HEK293 (cell line): ENCODE measurements at regions not wholly inside any gene's neighbourhood (a gene's known extent, or its start where the extent isn't known, plus 50 kb on each side); places are given as distances from the start of the nearest gene placed in this dataset.

Source experiments
- CTCF ChIA-PET: fragments of 350-600 bp; formaldehyde crosslinking; extraction: SDS; loops from one replicate; lab custom pipeline; 2021; ENCODE audit warnings: antibody characterized with exemption; lab: Yijun Ruan, JAX
- POLR2A ChIA-PET: fragments of 300-600 bp; formaldehyde crosslinking; extraction: SDS; loops from one replicate; lab custom pipeline; 2020; ENCODE audit warnings: antibody characterized with exemption, inconsistent platforms; lab: Yijun Ruan, JAX
- H3K27ac ChIP-seq: fragments of 200-500 bp; sonication (Bioruptor generic); 2 replicates; pipeline ENCODE4 v1.5.1; 2014; ENCODE audit warnings: low read depth, low read length, control low read depth, inconsistent platforms; ENCODE audit errors: extremely low read depth
- H3K36me3 ChIP-seq, 2 experiments: fragments of 200-500 bp in 1 of 2; sonication (Bioruptor generic) in 1 of 2; 1 replicate in 1 of 2; 2 replicates in 1 of 2; pipeline ENCODE4 v1.5.1; 2014 to 2017; ENCODE audit warnings: inconsistent platforms in 2 of 2, low read length in 2 of 2; ENCODE audit not compliant: control insufficient read depth in 2 of 2, insufficient read depth in 1 of 2
- H3K4me1 ChIP-seq: fragments of 200-500 bp; sonication (Bioruptor generic); 2 replicates; pipeline ENCODE4 v1.5.1; 2014; ENCODE audit warnings: mild to moderate bottlenecking, low read length, inconsistent platforms; ENCODE audit not compliant: control insufficient read depth, insufficient read depth
- H3K4me3 ChIP-seq: 2 replicates; pipeline ENCODE4 v1.5.1; 2011; ENCODE audit warnings: low read depth, mild to moderate bottlenecking, control low read depth, low read length, moderate library complexity
- H3K9me3 ChIP-seq: fragments of 200-500 bp; sonication (Bioruptor generic); 2 replicates; pipeline ENCODE4 v1.5.1; 2014; ENCODE audit warnings: low read depth, low read length, inconsistent platforms; ENCODE audit not compliant: control insufficient read depth, insufficient read depth
- AEBP2 ChIP-seq: fragments of 450-650 bp; formaldehyde crosslinking; IDR thresholded peaks from 2 replicates; pipeline ENCODE4 v1.5.1; 2016; ENCODE audit warnings: missing biosample characterization, missing genetic modification characterization, borderline replicate concordance
- BCL11A ChIP-seq: fragments of 450-650 bp; formaldehyde crosslinking; IDR thresholded peaks from 2 replicates; pipeline ENCODE4 v1.5.1; 2016; ENCODE audit warnings: low read depth, missing biosample characterization, missing genetic modification characterization
- BCL11B ChIP-seq: fragments of 450-650 bp; formaldehyde crosslinking; IDR thresholded peaks from 2 replicates; pipeline ENCODE4 v1.5.1; 2016; ENCODE audit warnings: low read depth, missing biosample characterization, missing genetic modification characterization
- GFI1B ChIP-seq: fragments of 450-650 bp; formaldehyde crosslinking; IDR thresholded peaks from 2 replicates; pipeline ENCODE4 v1.5.1; 2016; ENCODE audit warnings: missing biosample characterization, missing genetic modification characterization
- HOXA7 ChIP-seq: sonication (generic); formaldehyde crosslinking; IDR thresholded peaks from 2 replicates; pipeline ENCODE4 v1.8.1; 2022; ENCODE audit warnings: missing genetic modification reagents, borderline replicate concordance
- KLF8 ChIP-seq: fragments of 450-650 bp; formaldehyde crosslinking; IDR thresholded peaks from 2 replicates; pipeline ENCODE4 v1.5.1; 2016; ENCODE audit warnings: missing biosample characterization, missing genetic modification characterization
- OSR2 ChIP-seq: fragments of 450-650 bp; formaldehyde crosslinking; IDR thresholded peaks from 2 replicates; pipeline ENCODE4 v1.5.1; 2016; ENCODE audit warnings: missing biosample characterization, missing genetic modification characterization
- OVOL3 ChIP-seq: fragments of 450-650 bp; formaldehyde crosslinking; IDR thresholded peaks from 2 replicates; pipeline ENCODE4 v1.5.1; 2016; ENCODE audit warnings: missing biosample characterization, missing genetic modification characterization
- PRDM1 ChIP-seq: fragments of 450-650 bp; formaldehyde crosslinking; IDR thresholded peaks from 2 replicates; pipeline ENCODE4; 2016; ENCODE audit warnings: missing biosample characterization, missing genetic modification characterization
- PRDM4 ChIP-seq: fragments of 450-650 bp; formaldehyde crosslinking; IDR thresholded peaks from 2 replicates; pipeline ENCODE4 v1.5.1; 2017; ENCODE audit warnings: missing biosample characterization, missing genetic modification characterization
- SCRT2 ChIP-seq: fragments of 450-650 bp; formaldehyde crosslinking; IDR thresholded peaks from 2 replicates; pipeline ENCODE4 v1.5.1; 2016; ENCODE audit warnings: missing biosample characterization, missing genetic modification characterization
- ZBTB17 ChIP-seq: fragments of 450-650 bp; formaldehyde crosslinking; IDR thresholded peaks from 2 replicates; pipeline ENCODE4 v1.5.1; 2016; ENCODE audit warnings: missing biosample characterization, missing genetic modification characterization
- ZNF175 ChIP-seq: fragments of 450-650 bp; formaldehyde crosslinking; IDR thresholded peaks from 2 replicates; pipeline ENCODE4 v1.5.1; 2016; ENCODE audit warnings: missing biosample characterization, missing genetic modification characterization
- ZNF202 ChIP-seq: fragments of 450-650 bp; formaldehyde crosslinking; IDR thresholded peaks from 2 replicates; pipeline ENCODE4 v1.5.1; 2016; ENCODE audit warnings: missing biosample characterization, missing genetic modification characterization, borderline replicate concordance
- ZNF211 ChIP-seq: fragments of 450-650 bp; formaldehyde crosslinking; IDR thresholded peaks from 2 replicates; pipeline ENCODE4 v1.5.1; 2016; ENCODE audit warnings: low read depth, missing biosample characterization, missing genetic modification characterization
- ZNF221 ChIP-seq: fragments of 450-650 bp; formaldehyde crosslinking; IDR thresholded peaks from 2 replicates; pipeline ENCODE4 v1.5.1; 2017; ENCODE audit warnings: missing biosample characterization, missing genetic modification characterization, borderline replicate concordance
- ZNF311 ChIP-seq: fragments of 450-650 bp; formaldehyde crosslinking; IDR thresholded peaks from 2 replicates; pipeline ENCODE4 v1.5.1; 2017; ENCODE audit warnings: missing biosample characterization, missing genetic modification characterization, borderline replicate concordance
- ZNF426 ChIP-seq: fragments of 450-650 bp; formaldehyde crosslinking; IDR thresholded peaks from 2 replicates; pipeline ENCODE4 v1.5.1; 2017; ENCODE audit warnings: missing biosample characterization, missing genetic modification characterization, mild to moderate bottlenecking, inconsistent platforms, moderate library complexity
- ZNF621 ChIP-seq: fragments of 450-650 bp; formaldehyde crosslinking; IDR thresholded peaks from 2 replicates; pipeline ENCODE4 v1.5.1; 2017; ENCODE audit warnings: missing biosample characterization, missing genetic modification characterization
- ZNF639 ChIP-seq: fragments of 450-650 bp; formaldehyde crosslinking; IDR thresholded peaks from 2 replicates; pipeline ENCODE4 v1.5.1; 2016; ENCODE audit warnings: missing biosample characterization, missing genetic modification characterization
- ZNF654 ChIP-seq: fragments of 450-650 bp; formaldehyde crosslinking; IDR thresholded peaks from 2 replicates; pipeline ENCODE4 v1.5.1; 2016; ENCODE audit warnings: low read depth, missing biosample characterization, missing genetic modification characterization
- ZSCAN18 ChIP-seq: fragments of 450-650 bp; formaldehyde crosslinking; IDR thresholded peaks from 2 replicates; pipeline ENCODE4 v1.5.1; 2016; ENCODE audit warnings: missing biosample characterization, missing genetic modification characterization
- ZSCAN4 ChIP-seq: fragments of 450-650 bp; formaldehyde crosslinking; IDR thresholded peaks from 2 replicates; pipeline ENCODE4 v1.5.1; 2017; ENCODE audit warnings: missing biosample characterization, missing genetic modification characterization
- ZXDB ChIP-seq: fragments of 450-650 bp; formaldehyde crosslinking; IDR thresholded peaks from 2 replicates; pipeline ENCODE4 v1.5.1; 2016; ENCODE audit warnings: missing biosample characterization, missing genetic modification characterization

- ChIA-PET POLR2A (no interaction called here), CTCF (no interaction called here)
- H3K9me3 ChIP-seq, result no peaks in the 10 kb centered on the region
- H3K4me3 ChIP-seq, result no peak overlapping the region
- H3K27ac ChIP-seq, result no peak overlapping the region
- no peaks in the 10 kb centered on the region for H3K36me3 ChIP-seq
- H3K4me1 ChIP-seq, result no peaks in the 10 kb centered on the region
- TF ChIP-seq ZNF311, result no peak
- TF ChIP-seq ZNF621 (tag by site-specific recombination), result no peak
- TF ChIP-seq ZNF221 (tag by site-specific recombination), result no peak
- TF ChIP-seq ZNF426 (tag by site-specific recombination), result no peak
- TF ChIP-seq ZNF639 (tag by site-specific recombination), result no peak
- no peak for TF ChIP-seq ZXDB
- no peak for TF ChIP-seq ZNF175
- no peak for TF ChIP-seq KLF8 (tag by site-specific recombination)
- TF ChIP-seq OVOL3 (tag by site-specific recombination), result no peak
- TF ChIP-seq PRDM1 (tag by site-specific recombination), result no peak
- TF ChIP-seq ZBTB17 (tag by site-specific recombination), result no peak
Measured at GRCh38 chr10:56123247-56123646, 237.8 kb downstream of the ZWINT start.

GRCh38 chr10:56116684-56117083 is 244.4 kb downstream of the ZWINT start:
- Histone ChIP-seq H3K36me3 (no peaks in the 10 kb centered on the region), H3K27ac (no peak overlapping the region), H3K4me1 (no peaks in the 10 kb centered on the region), H3K4me3 (no peak overlapping the region), H3K9me3 (no peaks in the 10 kb centered on the region)
- POLR2A ChIA-PET, result no interaction called here
- TF ChIP-seq ZNF202 (tag by site-specific recombination), result no peak
- TF ChIP-seq PRDM4 (tag by site-specific recombination), result no peak
- peak; percentile 32; the same call in 1 of the 2 replicates for TF ChIP-seq ZNF654 (tag by site-specific recombination)
- no peak for TF ChIP-seq GFI1B (tag by site-specific recombination)
- no peak for TF ChIP-seq OSR2 (tag by site-specific recombination)
- TF ChIP-seq BCL11A (tag by site-specific recombination), result no peak
- no peak for TF ChIP-seq BCL11B
- CTCF ChIA-PET, result no interaction called here

- Histone ChIP-seq H3K36me3 (no peaks in the 10 kb centered on the region), H3K9me3 (no peaks in the 10 kb centered on the region), H3K27ac (no peak overlapping the region), H3K4me1 (no peaks in the 10 kb centered on the region), H3K4me3 (no peak overlapping the region)
- ChIA-PET CTCF (no interaction called here), POLR2A (no interaction called here)
- no peak for TF ChIP-seq ZSCAN4 (tag by site-specific recombination)
- no peak for TF ChIP-seq ZNF211
- TF ChIP-seq AEBP2, result no peak
- TF ChIP-seq HOXA7 (CRISPR knock-in tag), result no peak
- TF ChIP-seq SCRT2 (tag by site-specific recombination), result no peak
- no peak for TF ChIP-seq ZSCAN18 (tag by site-specific recombination)
Measured at GRCh38 chr10:56109454-56109853, 251.6 kb downstream of the ZWINT start.
